Activated naive CD8-positive, alpha-beta T cell treated with anti-CD3 and anti-CD28 coated beads, Interleukin-2, amount 50 U/mL, for 24 hours (primary cell): ENCODE measurements at regions not wholly inside any gene's neighbourhood (a gene's known extent, or its start where the extent isn't known, plus 50 kb on each side); places are given as distances from the start of the nearest gene placed in this dataset.

Experiments
- ATAC-seq: fragments of 150-1000 bp; cut with Tn5 transposase; one replicate; pipeline ENCODE4 v1.10.0; 2021
- DNase-seq: peaks from one replicate; pipeline ENCODE4 v3.0.0; 2021
- H3K27ac Mint-ChIP-seq: one replicate; pipeline ENCODE4 v1.8.0; 2021; ENCODE audit warnings: mild to moderate bottlenecking, mixed read lengths
- H3K27me3 Mint-ChIP-seq: one replicate; pipeline ENCODE4 v1.8.0; 2021; ENCODE audit warnings: mixed read lengths
- H3K36me3 Mint-ChIP-seq: one replicate; pipeline ENCODE4 v1.8.0; 2021; ENCODE audit warnings: low read depth, mixed read lengths
- H3K4me1 Mint-ChIP-seq: one replicate; pipeline ENCODE4 v1.8.0; 2021; ENCODE audit warnings: mixed read lengths
- H3K4me3 Mint-ChIP-seq: one replicate; pipeline ENCODE4 v1.8.0; 2021; ENCODE audit warnings: mild to moderate bottlenecking, moderate library complexity, mixed read lengths
- H3K9me3 Mint-ChIP-seq: one replicate; pipeline ENCODE4 v1.8.0; 2021; ENCODE audit warnings: mixed read lengths

DNA sequence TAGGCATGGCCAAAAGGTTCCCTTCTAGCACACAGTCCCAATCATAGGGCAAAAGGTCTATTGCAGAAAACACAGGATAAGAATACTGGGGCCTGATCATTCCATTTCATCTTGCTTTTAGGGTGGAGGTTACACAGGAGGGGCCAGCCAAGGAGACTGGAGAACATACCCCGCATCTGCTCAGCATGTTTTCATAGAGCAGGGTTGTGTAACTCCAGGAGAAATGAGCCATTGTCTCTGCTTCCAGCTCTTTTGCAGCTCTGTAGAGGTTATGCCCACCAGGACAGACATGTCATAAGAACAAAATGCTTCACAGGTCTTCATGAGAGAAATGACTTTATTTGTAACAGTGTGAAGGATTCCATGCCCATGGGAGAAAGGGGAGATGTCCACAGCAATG, 742.8 kb downstream of the DACH1 start:
- Mint-ChIP-seq H3K27ac (no peak overlapping the region), H3K9me3 (peaks cover 9% of the 10 kb centered on the region), H3K36me3 (no peaks in the 10 kb centered on the region), H3K4me3 (no peak overlapping the region), H3K27me3 (no peaks in the 10 kb centered on the region), H3K4me1 (no peaks in the 10 kb centered on the region)
- DNase-seq = no peak
- ATAC-seq = no peak

DNA sequence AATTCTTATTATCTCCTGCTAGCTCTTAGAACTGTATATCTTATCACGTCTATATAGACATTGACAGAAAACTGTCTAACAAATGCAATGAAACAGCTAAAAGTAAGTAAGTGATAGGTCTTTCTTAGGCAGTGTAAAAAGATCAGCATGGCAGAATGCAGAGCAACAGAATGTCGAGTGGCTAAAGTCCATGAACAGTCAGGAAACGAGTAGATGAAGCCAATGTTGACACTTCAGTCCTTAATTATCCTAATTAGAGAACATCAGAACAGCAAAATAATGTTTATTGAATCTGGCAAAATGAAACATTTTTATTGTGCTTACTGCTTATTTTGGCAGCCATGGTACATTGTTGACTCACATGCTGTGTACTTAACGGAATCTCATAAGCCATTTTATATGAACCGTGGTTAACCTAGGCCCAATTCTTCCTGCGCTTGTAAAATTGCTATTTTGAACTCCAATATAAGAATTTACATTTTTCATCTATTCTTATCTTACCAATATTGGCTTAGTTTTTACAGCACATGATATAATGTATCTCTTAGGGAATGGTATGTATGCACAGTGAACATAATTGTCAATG, 748.1 kb downstream of the DACH1 start:
- Mint-ChIP-seq H3K27me3 (no peaks in the 10 kb centered on the region), H3K4me3 (no peak overlapping the region), H3K27ac (no peak overlapping the region), H3K36me3 (no peaks in the 10 kb centered on the region), H3K9me3 (no peaks in the 10 kb centered on the region), H3K4me1 (no peaks in the 10 kb centered on the region)
- DNase-seq (no peak), ATAC-seq (no peak)

DNA sequence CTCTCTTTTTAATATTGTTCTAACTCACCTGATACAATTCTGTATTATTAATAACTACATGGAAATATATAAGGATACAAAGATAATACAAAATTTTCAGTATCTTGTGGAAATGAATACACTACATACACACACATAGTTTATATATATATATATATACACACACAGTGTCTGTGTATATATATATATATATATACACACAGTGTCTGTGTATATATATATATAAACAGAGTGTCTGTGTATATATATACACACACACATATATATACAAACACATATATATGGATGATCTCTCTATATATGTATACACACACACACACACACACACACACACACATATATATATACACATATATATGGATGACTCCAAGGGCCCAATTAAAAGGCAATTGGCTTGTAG, 749.1 kb downstream of the DACH1 start:
- no peak overlapping the region for H3K4me3 Mint-ChIP-seq

DNA sequence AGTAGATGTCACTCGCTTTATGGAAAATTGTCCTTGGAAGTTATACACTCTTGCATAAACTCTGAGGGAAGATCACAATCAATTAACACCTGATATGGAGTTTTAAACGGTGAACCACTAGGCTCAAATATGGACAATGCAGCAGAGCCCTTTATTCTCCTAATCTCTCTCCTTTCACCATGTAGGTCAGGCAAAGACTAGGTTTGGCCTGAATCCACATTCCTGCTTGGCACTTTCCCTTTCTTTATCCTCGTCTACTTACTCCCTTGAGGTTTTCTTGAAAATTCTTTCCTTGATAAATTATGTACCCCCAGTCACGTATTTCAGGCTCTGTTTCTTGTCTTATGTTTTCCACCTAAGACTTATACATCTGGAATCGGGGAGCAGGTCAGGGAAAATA, 751.7 kb downstream of the DACH1 start:
- no peaks in the 10 kb centered on the region for H3K27me3 Mint-ChIP-seq
- H3K27ac Mint-ChIP-seq = no peak overlapping the region
- no peaks in the 10 kb centered on the region for H3K4me1 Mint-ChIP-seq
- DNase-seq (no peak), ATAC-seq (no peak)
- no peaks in the 10 kb centered on the region for H3K36me3 Mint-ChIP-seq
- H3K9me3 Mint-ChIP-seq = no peaks in the 10 kb centered on the region
- H3K4me3 Mint-ChIP-seq = no peak overlapping the region

More for the DNA sequence above, 749.1 kb downstream of the DACH1 start:
- ATAC-seq = no peak
- Mint-ChIP-seq H3K9me3 (no peaks in the 10 kb centered on the region), H3K36me3 (no peaks in the 10 kb centered on the region), H3K27ac (no peak overlapping the region), H3K27me3 (no peaks in the 10 kb centered on the region), H3K4me1 (no peaks in the 10 kb centered on the region)
- no peak for DNase-seq

DNA sequence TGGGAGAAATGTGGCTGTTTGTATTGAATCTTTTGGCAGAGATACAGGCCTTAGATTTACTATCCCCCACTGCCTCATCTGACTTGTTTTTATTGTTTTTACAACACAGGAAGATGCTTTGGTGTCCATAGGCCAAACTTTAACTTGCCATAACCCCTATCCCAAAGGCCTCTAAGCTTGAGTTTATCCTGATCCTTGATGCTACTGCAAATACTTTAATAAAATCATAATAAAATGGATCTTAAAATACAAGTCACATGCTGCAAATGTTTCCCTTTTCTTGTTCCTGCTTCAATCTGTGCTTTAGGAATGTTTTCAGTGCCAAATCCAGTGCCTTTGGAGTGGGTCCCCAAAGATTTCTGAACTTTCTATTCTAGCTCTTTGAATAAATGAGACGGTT, 770.6 kb downstream of the DACH1 start:
- Mint-ChIP-seq H3K4me3 (no peak overlapping the region), H3K36me3 (no peaks in the 10 kb centered on the region), H3K27ac (no peak overlapping the region), H3K27me3 (no peaks in the 10 kb centered on the region), H3K9me3 (peaks cover 7% of the 10 kb centered on the region), H3K4me1 (no peaks in the 10 kb centered on the region)
- DNase-seq (no peak), ATAC-seq (no peak)

DNA sequence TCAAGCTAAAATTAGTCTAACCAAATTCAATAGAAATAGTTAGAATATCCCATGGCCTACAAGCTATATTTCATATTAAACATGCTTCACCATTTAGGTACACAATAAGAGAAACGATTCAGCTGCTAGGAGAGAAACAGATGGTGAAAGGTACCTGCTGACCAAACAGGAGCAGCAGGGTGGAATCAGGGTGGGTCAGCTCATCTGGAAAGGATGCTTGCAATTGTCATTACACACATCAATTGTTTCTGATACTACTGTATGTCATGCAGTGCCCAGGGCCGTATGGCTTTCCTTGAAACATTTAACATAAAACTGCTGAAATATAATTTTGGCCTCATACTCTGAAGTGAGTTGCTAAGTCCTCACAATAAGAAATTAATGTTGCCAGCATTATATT, 776.0 kb downstream of the DACH1 start:
- H3K27ac Mint-ChIP-seq = no peak overlapping the region
- no peak for DNase-seq
- H3K27me3 Mint-ChIP-seq = no peaks in the 10 kb centered on the region
- H3K4me1 Mint-ChIP-seq = no peaks in the 10 kb centered on the region
- ATAC-seq = no peak
- no peaks in the 10 kb centered on the region for H3K36me3 Mint-ChIP-seq
- peaks cover 12% of the 10 kb centered on the region for H3K9me3 Mint-ChIP-seq
- no peak overlapping the region for H3K4me3 Mint-ChIP-seq

DNA sequence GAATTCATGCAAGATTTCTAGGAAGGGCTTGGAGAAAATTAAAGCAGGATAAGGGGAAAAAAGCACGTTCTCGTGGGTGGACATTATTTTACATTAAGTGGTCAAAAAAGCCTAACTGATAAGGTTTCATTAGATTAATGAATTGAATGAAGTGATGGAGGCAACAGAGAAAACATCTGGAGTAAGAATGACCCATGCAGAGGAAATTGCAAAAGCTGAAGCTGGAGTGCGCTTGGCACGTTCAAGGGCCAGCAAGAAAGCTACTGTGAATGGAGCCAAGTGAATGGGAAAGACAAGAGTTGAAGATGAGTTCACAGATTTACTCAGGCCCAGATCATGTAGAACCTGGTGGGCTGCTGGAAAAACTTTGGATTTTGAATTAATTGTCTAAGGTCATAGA, 777.9 kb downstream of the DACH1 start:
- H3K27me3 Mint-ChIP-seq = no peaks in the 10 kb centered on the region
- no peak overlapping the region for H3K4me3 Mint-ChIP-seq
- no peak overlapping the region for H3K27ac Mint-ChIP-seq
- ATAC-seq (no peak), DNase-seq (no peak)
- H3K4me1 Mint-ChIP-seq = no peaks in the 10 kb centered on the region
- no peaks in the 10 kb centered on the region for H3K36me3 Mint-ChIP-seq
- peaks cover 5% of the 10 kb centered on the region for H3K9me3 Mint-ChIP-seq

DNA sequence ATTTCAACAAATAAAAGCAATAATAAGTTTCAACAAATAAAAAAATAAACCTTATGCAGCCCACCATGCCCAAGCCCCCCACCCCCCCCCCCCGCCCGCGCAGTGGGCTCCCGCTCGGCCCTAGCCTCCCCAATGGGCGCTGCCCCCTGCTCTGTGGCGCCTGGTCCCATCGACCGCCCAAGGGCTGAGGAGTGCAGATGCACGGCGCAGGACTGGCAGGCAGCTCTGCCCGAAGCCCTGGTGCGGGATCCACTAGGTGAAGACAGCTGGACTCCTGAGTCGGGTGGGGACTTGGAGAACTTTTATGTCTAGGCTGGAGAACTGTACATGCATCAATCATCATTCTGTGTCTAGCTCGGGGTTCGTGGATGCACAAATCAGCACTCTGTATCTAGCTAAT, 779.6 kb downstream of the DACH1 start:
- Mint-ChIP-seq H3K4me3 (no peak overlapping the region), H3K4me1 (no peaks in the 10 kb centered on the region), H3K27ac (no peak overlapping the region), H3K27me3 (no peaks in the 10 kb centered on the region), H3K36me3 (no peaks in the 10 kb centered on the region), H3K9me3 (peaks cover 5% of the 10 kb centered on the region)
- DNase-seq (no peak), ATAC-seq (no peak)

DNA sequence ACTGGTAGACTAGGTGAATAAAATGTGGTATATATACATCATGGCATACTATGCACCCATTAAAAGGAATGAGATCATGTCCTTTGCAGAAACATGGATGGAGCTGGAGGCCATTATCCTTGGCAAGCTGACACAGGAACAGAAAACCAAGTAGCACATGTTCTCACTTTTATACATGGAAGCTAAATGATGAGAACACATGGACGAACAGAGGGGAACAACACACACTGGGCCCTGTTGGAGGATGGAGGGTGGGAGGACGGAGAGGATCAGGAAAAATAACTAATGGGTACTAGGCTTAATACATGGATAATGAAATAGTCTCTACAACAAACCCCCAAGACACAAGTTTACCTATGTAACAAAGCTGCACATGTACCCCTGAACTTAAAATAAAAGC, 780.0 kb downstream of the DACH1 start:
- Mint-ChIP-seq H3K9me3 (peaks cover 5% of the 10 kb centered on the region), H3K36me3 (no peaks in the 10 kb centered on the region), H3K27ac (no peak overlapping the region), H3K4me1 (no peaks in the 10 kb centered on the region), H3K4me3 (no peak overlapping the region), H3K27me3 (no peaks in the 10 kb centered on the region)
- DNase-seq = no peak
- ATAC-seq = no peak

DNA sequence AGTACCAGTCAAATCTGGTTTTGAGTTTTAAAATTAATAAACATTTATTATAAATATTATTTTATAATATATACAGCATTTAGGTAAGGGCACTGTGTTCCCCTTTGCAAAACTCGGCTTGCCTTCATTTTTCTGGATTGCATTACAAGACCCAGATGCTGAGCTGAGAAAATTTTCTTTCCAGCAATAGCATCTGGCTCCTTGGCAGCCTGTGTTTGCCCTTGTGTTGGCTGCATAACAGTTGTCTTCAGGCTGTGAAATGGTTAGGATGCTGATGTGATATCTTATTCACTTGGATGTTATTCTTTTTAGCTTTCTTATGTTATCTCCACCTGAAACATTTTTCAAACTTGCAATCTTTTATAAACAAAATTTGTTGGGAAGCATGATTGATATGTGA, 784.4 kb downstream of the DACH1 start:
- no peak overlapping the region for H3K27ac Mint-ChIP-seq
- H3K36me3 Mint-ChIP-seq = no peaks in the 10 kb centered on the region
- no peak overlapping the region for H3K4me3 Mint-ChIP-seq
- peaks cover 5% of the 10 kb centered on the region for H3K9me3 Mint-ChIP-seq
- no peaks in the 10 kb centered on the region for H3K27me3 Mint-ChIP-seq
- ATAC-seq (no peak), DNase-seq (no peak)
- no peaks in the 10 kb centered on the region for H3K4me1 Mint-ChIP-seq

DNA sequence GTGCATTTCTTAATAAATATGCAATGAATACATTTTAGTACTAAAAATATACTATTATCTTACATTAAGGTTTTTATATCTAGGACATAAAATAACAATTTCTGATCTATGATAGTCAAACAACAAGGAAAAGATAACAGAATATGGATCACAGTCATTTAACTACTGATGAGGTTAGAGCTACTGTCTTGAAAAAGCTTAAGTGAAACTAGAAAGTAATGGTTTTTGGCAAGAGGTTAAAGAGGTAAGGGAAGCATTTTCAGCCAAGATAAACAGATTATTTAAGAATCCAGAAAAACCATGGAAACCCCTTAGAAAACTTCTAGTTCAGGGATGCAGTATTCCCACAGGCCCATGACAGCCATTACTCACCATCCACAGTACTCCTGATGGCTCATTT, 787.4 kb downstream of the DACH1 start:
- H3K4me3 Mint-ChIP-seq = no peak overlapping the region
- no peaks in the 10 kb centered on the region for H3K4me1 Mint-ChIP-seq
- H3K27me3 Mint-ChIP-seq = no peaks in the 10 kb centered on the region
- ATAC-seq = no peak
- H3K36me3 Mint-ChIP-seq = no peaks in the 10 kb centered on the region
- no peaks in the 10 kb centered on the region for H3K9me3 Mint-ChIP-seq
- no peak for DNase-seq
- H3K27ac Mint-ChIP-seq = no peak overlapping the region

DNA sequence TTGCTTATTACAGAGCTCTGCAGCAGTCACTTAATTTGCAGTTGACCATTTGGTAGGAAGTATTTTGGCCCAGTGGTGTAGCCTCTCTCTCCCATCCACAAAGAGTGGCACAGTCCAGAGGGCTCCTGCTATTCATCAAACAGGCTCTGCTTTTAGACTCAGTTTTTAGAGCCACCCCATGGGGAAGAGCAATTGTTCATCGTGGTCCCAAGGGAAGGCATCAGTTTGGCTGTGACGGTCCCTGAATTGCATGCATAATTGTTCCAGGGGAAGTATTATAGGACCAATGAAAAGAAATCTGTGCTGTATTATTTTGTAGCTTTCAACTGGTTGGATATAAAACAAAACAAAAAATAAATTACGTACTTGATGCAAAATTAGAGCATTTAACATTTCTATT, 799.0 kb downstream of the DACH1 start:
- Mint-ChIP-seq H3K27me3 (no peaks in the 10 kb centered on the region), H3K27ac (no peak overlapping the region), H3K4me3 (no peak overlapping the region), H3K36me3 (no peaks in the 10 kb centered on the region), H3K4me1 (no peaks in the 10 kb centered on the region), H3K9me3 (peaks cover 15% of the 10 kb centered on the region)
- DNase-seq (no peak), ATAC-seq (no peak)

DNA sequence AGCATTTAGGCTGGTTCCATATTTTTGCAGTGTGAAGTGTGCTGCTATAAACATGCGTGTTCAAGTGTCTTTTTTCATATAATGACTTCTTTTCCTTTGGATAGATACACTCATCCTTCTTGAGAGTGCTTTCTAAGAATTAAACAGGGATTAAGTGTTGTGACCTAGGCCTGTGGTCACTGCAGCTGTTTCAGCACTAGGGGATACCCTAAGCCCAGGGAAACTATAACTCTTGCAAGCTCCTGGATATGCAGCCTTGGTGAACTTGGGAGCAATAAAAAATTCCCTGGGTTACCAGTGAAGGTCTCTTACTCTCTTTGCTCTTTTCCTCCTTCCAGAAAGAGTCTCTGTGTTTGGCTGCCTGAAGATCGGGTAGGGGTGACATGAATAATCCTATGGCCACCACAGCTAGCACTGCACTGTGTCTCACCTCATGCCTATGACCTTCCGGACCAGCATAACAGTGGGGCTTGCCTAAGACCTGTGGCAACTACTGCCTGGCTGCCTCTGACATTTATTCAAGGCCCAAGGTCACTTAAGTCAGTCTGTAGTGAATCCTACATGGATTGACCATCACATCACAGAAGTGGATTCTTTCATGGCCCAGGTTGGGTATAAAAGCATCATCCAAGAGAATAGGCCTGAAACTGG, 799.7 kb downstream of the DACH1 start:
- peaks cover 19% of the 10 kb centered on the region for H3K9me3 Mint-ChIP-seq
- no peaks in the 10 kb centered on the region for H3K4me1 Mint-ChIP-seq
- H3K27ac Mint-ChIP-seq = no peak overlapping the region
- H3K4me3 Mint-ChIP-seq = no peak overlapping the region
- DNase-seq (no peak), ATAC-seq (no peak)
- H3K36me3 Mint-ChIP-seq = no peaks in the 10 kb centered on the region
- H3K27me3 Mint-ChIP-seq = no peaks in the 10 kb centered on the region

DNA sequence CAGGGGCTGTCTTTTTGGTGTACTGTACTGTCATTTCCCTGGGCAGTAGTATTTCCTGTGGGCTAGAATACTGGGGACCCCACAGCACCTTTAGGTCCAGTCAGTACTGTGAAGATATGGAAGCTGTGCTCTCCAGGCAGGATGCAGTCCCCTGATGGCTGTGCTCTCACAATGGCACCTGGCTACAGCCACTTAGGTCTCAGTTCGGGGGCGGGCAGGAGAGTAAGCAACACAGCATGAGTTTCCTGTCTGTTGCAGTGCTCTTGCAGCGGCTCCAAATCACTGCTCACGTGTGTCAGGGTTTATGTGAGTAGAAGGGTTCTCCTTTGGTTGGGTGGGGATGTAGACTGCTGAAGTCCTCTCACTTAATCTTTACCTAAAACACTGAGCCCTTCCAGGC, 810.4 kb downstream of the DACH1 start:
- Mint-ChIP-seq H3K27me3 (no peaks in the 10 kb centered on the region), H3K27ac (no peak overlapping the region), H3K36me3 (no peaks in the 10 kb centered on the region), H3K4me3 (no peak overlapping the region), H3K9me3 (peaks cover 8% of the 10 kb centered on the region), H3K4me1 (no peaks in the 10 kb centered on the region)
- ATAC-seq (no peak), DNase-seq (no peak)

DNA sequence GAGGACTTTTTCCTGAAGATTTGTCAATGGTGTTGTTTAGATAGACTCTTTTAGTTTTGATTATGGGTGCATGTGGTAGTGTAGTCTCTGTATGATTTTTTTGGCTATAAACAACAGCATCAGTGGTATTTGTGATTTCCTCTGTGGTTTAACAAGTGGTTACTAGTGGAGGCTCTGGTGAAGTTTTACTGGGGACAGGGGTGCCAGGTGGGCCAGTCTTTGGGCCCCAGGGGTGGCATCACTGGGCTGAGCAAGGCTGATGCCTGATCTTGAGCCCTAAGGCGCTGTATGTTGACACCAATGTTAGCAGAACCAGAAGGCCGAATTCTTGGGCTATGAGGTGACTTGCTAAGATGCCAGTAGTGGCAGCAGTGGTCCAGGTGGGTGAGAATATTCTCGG, 811.4 kb downstream of the DACH1 start:
- no peaks in the 10 kb centered on the region for H3K36me3 Mint-ChIP-seq
- H3K4me1 Mint-ChIP-seq = no peaks in the 10 kb centered on the region
- H3K4me3 Mint-ChIP-seq = no peak overlapping the region
- H3K9me3 Mint-ChIP-seq = peaks cover 8% of the 10 kb centered on the region
- no peaks in the 10 kb centered on the region for H3K27me3 Mint-ChIP-seq
- H3K27ac Mint-ChIP-seq = no peak overlapping the region
- DNase-seq (no peak), ATAC-seq (no peak)

DNA sequence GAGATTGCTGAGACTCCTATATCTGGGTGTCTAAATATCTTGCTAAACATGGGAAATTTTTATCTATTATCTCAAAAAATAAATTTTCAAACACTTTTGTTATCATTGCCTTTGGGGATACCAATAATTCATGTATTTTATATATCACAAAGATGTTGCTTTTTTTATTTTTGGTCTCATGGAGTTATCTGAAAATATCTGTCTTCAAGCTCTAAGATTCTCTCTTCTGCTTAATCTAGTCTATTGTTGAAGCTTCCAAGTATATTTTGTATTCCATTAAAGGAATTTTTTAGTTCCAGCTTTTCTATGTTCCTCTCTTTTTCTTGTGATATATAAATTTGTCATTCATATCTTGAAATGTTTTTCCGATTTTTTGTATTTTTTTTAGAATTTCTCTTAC, 812.0 kb downstream of the DACH1 start:
- Mint-ChIP-seq H3K9me3 (peaks cover 8% of the 10 kb centered on the region), H3K27me3 (no peaks in the 10 kb centered on the region), H3K4me1 (no peaks in the 10 kb centered on the region), H3K4me3 (no peak overlapping the region), H3K36me3 (no peaks in the 10 kb centered on the region), H3K27ac (no peak overlapping the region)
- ATAC-seq (no peak), DNase-seq (no peak)
